ENCODE measurements at regions not wholly inside any gene's neighbourhood (a gene's known extent, or its start where the extent isn't known, plus 50 kb on each side); places are given as distances from the start of the nearest gene placed in this dataset.

- H3K4me3 ChIP-seq (ENCODE audit: low read depth, low read length) = no peak overlapping the region
- no peak for TF ChIP-seq CTCF (IDR thresholded peaks at IDR 0.05; ENCODE audit: low read depth, low read length)
These were observed 266.3 kb downstream of the EPM2A start for GRCh38 chr6:145469021-145469420.

GRCh38 chr6:145475794-145476396, 259.4 kb downstream of the EPM2A start:
- no peak for TF ChIP-seq CTCF (IDR thresholded peaks at IDR 0.05; ENCODE audit: low read depth, low read length)

GRCh38 chr6:145480024-145480423, 255.3 kb downstream of the EPM2A start:
- TF ChIP-seq CTCF (IDR thresholded peaks at IDR 0.05; ENCODE audit: low read depth, low read length) = no peak
- no peak overlapping the region for H3K4me3 ChIP-seq (ENCODE audit: low read depth, low read length)

More at GRCh38 chr6:145475794-145476396, 259.4 kb downstream of the EPM2A start:
- no peak overlapping the region for H3K4me3 ChIP-seq (ENCODE audit: low read depth, low read length)

DNA sequence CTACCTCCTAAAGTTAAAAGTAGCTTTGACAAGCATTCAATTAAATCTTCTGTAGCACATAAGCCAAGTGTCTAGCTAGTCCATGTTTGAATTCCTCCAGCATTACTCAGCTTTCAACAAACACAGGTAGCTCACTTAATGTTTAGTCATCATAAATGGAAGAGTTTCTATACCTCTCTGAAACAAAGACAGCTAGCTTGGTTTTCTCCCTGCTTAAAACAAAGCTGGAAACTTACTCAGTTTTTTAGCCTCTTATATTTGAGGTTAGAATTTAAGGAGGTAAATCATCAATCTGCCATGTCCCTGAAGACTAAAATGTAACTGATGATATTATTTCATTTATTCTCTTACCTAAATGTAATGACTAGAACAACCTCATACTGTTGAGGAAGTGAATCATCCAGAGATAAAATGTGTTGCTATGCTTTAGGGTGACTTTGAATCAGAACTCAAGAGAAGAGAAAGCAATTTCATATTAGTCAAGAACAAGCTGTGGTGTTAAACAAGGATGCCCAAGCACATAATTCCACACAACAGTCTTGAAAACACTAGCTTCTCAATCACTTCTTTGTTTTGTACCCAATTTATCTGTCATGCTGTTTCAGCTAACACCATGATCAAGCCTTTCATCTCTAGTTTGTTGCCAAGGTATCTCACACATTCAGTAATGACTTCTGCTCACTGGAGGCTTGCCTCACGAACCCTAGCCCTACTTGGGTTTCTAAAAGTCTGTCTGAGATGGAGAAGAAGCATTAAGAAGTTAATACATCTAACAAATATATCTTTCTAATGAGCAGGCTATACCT, 251.9 kb downstream of the EPM2A start:
- no peak for TF ChIP-seq CTCF (IDR thresholded peaks at IDR 0.05; ENCODE audit: low read depth, low read length)
- no peak overlapping the region for H3K4me3 ChIP-seq (ENCODE audit: low read depth, low read length)

DNA sequence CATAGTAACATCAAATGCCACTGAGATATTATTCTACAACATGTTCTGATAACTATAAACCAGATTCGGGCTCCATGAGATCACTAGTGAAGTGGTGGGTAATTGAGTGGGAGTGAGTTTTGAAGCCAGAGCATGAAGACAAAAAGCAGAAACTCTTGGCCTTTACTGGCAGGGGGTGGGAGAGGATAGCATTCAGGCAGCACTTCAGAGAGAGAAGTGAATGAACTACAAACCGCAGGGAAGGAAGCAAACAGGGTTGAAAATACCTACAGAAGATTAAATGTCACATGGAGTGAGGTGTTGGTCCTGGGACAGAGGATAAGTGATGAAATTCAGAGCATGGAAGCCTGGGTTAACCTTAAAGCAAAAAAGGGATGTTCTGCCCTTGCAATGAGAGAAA, 250.0 kb downstream of the EPM2A start:
- H3K4me3 ChIP-seq (ENCODE audit: low read depth, low read length) = no peak overlapping the region
- no peak for TF ChIP-seq CTCF (IDR thresholded peaks at IDR 0.05; ENCODE audit: low read depth, low read length)

DNA sequence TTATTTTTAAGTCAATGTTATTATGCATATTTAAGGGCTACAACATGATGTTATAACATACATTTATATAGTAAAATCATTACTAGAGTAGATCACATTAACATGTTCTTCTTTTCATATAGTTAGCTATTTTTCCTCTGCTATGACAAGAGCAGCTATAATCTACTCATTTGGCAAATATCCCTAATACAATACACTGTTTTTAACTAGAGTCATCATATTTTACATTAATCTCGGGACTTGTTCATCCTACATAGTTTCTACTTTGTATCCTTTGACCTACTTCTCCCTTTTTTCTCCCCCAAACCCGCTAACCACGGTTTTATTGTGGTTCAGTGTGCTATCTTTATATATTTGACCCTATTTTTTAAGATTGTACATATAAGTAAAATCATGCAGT, 249.0 kb downstream of the EPM2A start:
- TF ChIP-seq CTCF (IDR thresholded peaks at IDR 0.05; ENCODE audit: low read depth, low read length) = no peak
- H3K4me3 ChIP-seq (ENCODE audit: low read depth, low read length) = no peak overlapping the region

- H3K4me3 ChIP-seq (ENCODE audit: low read depth, low read length) = no peak overlapping the region
- TF ChIP-seq CTCF (IDR thresholded peaks at IDR 0.05; ENCODE audit: low read depth, low read length) = no peak
These were observed 245.7 kb downstream of the EPM2A start for GRCh38 chr6:145489583-145489982.

Measured in WI38 (cell line).